ENCODE measurements at regions not wholly inside any gene's neighbourhood (a gene's known extent, or its start where the extent isn't known, plus 50 kb on each side); places are given as distances from the start of the nearest gene placed in this dataset.

DNA sequence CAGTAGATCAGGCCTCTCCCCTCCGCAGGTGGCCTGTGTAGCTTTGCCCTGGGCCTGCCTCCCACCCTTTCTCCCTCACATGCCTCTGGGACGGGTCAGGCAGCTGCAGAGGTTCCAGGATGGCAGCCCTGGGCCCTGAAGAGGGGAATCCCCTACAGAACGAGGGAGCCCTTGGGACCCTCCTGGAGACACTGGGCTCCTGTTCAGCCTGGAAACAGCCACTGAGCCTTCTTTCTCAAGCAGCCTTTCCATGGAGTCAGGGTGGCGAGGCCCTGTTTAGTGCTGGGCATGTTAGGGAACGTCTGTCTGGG is 720.9 kb downstream of the BRD1 start:
- TF ChIP-seq, protein P1, sequence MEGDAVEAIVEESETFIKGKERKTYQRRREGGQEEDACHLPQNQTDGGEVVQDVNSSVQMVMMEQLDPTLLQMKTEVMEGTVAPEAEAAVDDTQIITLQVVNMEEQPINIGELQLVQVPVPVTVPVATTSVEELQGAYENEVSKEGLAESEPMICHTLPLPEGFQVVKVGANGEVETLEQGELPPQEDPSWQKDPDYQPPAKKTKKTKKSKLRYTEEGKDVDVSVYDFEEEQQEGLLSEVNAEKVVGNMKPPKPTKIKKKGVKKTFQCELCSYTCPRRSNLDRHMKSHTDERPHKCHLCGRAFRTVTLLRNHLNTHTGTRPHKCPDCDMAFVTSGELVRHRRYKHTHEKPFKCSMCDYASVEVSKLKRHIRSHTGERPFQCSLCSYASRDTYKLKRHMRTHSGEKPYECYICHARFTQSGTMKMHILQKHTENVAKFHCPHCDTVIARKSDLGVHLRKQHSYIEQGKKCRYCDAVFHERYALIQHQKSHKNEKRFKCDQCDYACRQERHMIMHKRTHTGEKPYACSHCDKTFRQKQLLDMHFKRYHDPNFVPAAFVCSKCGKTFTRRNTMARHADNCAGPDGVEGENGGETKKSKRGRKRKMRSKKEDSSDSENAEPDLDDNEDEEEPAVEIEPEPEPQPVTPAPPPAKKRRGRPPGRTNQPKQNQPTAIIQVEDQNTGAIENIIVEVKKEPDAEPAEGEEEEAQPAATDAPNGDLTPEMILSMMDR (conservative IDR thresholded peaks at IDR 0.05; ENCODE audit: low read length): no peak
- no peak for TF ChIP-seq EZH2phosphoT487 (IDR thresholded peaks at IDR 0.05; ENCODE audit: borderline replicate concordance)
